ENCODE measurements at regions not wholly inside any gene's neighbourhood (a gene's known extent, or its start where the extent isn't known, plus 50 kb on each side); places are given as distances from the start of the nearest gene placed in this dataset.
"Not testable (repeated sequence)": the region's sequence is repeated elsewhere in the genome, so short reads cannot be mapped to it uniquely, and the experiment has no call there.

DNA sequence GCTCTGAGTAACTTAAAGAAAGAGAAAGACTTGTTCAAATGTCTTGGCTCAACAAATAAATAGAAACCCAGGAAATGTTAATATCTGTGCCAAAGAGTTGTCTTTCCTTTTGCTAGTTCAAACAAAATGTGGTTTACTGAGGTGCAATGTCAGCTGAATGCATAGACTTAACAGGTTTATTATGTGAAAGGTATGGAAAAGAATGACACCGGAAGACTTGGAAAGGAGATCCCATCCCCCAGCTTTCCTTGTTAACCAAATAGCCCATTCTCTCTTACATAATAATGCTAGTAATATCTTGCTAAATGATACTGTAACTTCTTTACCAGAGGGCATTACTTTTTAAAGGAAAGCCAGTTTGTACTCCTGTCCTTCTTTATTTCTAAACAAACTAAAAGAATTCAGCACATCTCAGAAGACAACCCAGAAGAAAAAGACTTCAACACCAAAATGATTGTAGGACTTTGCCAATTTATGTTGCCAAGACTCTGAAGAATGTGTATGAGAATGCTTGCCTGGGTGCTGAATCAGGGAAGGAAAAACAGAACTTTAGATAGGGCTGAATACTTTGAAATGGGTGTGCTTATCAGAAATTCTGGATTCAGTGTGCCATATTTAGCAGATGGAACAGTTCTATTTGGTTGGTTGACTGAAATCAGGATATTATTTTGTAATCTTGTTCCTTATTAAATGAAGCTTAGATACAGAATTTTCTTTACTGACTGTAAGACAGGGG, 344.1 kb downstream of the TMEM38B start:
- TF ChIP-seq, protein P1, sequence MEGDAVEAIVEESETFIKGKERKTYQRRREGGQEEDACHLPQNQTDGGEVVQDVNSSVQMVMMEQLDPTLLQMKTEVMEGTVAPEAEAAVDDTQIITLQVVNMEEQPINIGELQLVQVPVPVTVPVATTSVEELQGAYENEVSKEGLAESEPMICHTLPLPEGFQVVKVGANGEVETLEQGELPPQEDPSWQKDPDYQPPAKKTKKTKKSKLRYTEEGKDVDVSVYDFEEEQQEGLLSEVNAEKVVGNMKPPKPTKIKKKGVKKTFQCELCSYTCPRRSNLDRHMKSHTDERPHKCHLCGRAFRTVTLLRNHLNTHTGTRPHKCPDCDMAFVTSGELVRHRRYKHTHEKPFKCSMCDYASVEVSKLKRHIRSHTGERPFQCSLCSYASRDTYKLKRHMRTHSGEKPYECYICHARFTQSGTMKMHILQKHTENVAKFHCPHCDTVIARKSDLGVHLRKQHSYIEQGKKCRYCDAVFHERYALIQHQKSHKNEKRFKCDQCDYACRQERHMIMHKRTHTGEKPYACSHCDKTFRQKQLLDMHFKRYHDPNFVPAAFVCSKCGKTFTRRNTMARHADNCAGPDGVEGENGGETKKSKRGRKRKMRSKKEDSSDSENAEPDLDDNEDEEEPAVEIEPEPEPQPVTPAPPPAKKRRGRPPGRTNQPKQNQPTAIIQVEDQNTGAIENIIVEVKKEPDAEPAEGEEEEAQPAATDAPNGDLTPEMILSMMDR (IDR thresholded peaks at IDR 0.05; ENCODE audit: low read length, missing control alignments), result no peak
- DNase-seq (ENCODE audit: low read depth), result no peak
- H3K4me3 ChIP-seq (replicated peaks; ENCODE audit: low read depth, low read length), result no peak overlapping the region

DNA sequence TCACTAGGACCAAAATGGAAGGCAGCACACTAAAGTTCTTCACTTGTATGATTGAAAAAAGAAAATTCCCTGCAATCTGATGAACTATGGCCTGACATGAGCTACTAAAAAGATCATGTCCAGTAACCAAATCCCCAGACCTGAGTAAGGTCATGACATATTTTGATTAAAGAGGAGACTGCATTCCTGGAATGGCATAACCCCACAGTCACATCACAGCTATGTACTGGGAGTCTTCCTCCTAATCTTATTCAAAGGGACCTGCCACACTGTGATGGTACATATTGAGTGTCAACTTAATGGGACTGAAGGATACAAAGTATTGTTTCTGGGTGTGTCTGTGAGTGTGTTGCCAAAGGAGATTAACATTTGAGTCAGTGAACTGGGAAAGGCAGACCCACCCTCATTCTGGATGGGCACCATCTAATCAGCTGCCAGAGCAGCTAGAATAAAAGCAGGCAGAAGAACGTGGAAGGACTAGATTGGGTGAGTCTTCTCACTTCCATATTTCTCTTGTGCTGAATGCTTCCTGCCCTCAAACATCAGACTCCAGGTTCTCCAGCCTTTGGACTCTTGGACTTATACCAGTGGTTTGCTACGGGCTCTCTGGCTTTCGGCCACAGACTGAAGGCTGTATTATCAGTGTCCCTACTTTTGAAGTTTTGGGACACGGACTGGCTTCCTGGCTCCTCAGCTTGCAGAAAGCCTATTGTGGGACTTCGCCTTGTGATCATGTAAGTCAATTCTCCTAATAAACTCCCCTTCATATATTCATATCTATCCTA, 345.0 kb downstream of the TMEM38B start:
- no peak for DNase-seq (ENCODE audit: low read depth)
- TF ChIP-seq, protein P1 (IDR thresholded peaks at IDR 0.05; ENCODE audit: low read length, missing control alignments), result no peak
- H3K4me3 ChIP-seq (replicated peaks; ENCODE audit: low read depth, low read length), result no peak overlapping the region

DNA sequence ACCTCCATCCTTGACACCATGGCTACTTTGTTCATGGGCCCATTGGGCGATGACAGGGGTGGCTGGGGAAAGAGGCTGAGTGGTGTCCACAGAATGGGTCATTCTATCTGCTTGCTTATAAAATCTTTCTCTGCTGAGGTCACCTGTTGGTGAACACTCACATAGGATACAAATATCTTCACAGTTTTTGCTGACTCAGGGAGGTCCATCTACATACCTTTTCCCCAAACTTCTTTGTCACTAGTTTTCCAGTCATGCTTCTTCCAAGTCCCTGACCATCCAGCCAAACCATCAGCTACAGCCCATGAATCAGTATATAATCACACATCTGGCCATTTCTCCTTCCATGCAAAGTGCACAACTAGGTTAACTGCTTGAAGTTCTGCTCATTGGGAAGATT, 347.6 kb downstream of the TMEM38B start:
- not testable (repeated sequence) for DNase-seq (ENCODE audit: low read depth); H3K4me3 ChIP-seq (replicated peaks; ENCODE audit: low read depth, low read length)

DNA sequence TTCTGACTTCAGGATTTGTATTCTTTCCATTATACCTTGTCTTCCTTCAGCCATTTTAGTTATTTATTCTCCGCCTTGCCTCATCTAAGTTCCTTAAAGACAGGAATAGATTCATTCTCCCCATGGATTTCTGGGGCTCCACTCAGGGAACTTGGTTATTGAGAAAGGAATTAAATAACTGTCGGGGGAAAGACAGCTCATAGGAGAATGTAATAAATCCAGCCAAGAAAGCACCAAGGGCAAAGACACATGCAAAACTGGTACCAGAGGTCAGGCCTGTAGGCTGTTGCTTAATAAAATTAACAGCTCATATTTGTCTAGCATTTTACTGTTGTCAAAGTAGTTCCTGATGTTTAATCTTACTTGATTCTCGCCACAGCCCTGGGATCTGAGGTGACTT, 357.2 kb downstream of the TMEM38B start:
- no peak overlapping the region for H3K4me3 ChIP-seq (replicated peaks; ENCODE audit: low read depth, low read length)
- TF ChIP-seq, protein P1 (IDR thresholded peaks at IDR 0.05; ENCODE audit: low read length, missing control alignments), result no peak
- no peak for DNase-seq (ENCODE audit: low read depth)

DNA sequence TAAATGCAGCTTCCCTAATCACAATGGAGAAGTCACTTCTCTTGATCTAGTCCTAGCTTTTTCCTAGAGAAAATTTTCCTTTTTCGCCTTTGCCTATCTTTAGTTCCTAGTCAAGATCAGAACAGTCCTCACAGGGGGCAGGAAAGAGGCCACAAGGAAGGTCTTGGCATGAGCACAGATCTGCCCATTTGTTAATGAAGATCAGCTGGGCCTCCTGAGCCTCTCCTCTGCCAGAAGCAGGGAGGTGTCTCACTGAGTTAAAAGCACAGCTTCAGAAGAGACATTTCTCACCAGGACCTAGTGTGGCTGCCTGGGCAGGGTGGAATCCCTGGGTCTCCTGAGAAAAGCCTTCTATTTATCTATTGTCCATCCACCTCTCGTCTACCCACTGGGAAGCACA, 357.8 kb downstream of the TMEM38B start:
- TF ChIP-seq, protein P1 (IDR thresholded peaks at IDR 0.05; ENCODE audit: low read length, missing control alignments), result no peak
- no peak overlapping the region for H3K4me3 ChIP-seq (replicated peaks; ENCODE audit: low read depth, low read length)
- DNase-seq (ENCODE audit: low read depth), result no peak

DNA sequence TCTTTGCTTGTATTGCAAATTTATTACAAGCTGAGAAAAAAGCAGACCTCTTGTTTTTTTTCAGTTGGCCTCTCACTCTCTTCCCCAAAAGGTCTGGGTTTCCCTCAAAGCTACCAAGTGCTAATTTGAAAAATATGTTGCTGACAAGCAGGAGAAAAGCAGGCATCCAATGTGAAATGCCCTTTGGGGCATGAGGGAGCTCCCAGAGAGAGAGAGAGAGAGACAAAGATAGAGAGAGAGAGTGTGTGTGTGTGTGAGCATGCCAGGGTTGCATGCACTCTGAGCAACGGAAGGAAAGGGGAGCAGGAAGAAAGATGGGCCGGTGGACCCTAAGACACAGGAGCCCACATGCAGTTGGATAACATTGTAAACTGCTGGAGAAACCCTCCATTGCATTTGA, 358.4 kb downstream of the TMEM38B start:
- no peak for DNase-seq (ENCODE audit: low read depth)
- TF ChIP-seq, protein P1 (IDR thresholded peaks at IDR 0.05; ENCODE audit: low read length, missing control alignments), result no peak
- no peak overlapping the region for H3K4me3 ChIP-seq (replicated peaks; ENCODE audit: low read depth, low read length)

DNA sequence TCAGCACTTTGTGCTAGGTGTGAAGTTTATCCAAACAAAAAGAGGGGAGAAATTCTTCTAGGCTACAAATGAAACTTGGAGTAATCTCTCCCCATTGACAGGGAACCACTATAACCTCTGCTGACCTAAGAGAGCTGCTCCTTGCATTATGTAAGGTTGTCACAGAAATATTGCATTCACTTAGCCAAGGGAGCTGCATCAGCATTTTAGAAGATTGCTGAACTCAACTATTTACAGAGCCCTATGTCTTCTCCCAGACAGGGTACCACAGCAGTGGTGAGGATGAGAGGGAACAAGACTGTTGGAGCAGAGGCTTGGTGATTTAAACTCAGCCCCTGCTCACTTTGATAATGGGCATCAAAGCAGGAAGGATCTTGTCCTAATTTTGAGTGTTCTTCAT, 362.0 kb downstream of the TMEM38B start:
- no peak overlapping the region for H3K4me3 ChIP-seq (replicated peaks; ENCODE audit: low read depth, low read length)
- TF ChIP-seq, protein P1 (IDR thresholded peaks at IDR 0.05; ENCODE audit: low read length, missing control alignments), result no peak
- DNase-seq (ENCODE audit: low read depth), result no peak

All from fibroblast of pulmonary artery (primary cell).